Stimulated activated CD8-positive, alpha-beta memory T cell treated with anti-CD3 and anti-CD28 coated beads, Interleukin-4, amount 100 ng/mL, for 1 hour (primary cell): ENCODE measurements at regions not wholly inside any gene's neighbourhood (a gene's known extent, or its start where the extent isn't known, plus 50 kb on each side); places are given as distances from the start of the nearest gene placed in this dataset.

ENCODE experiments used
- DNase-seq, 2 donors: peaks; one replicate each; pipeline ENCODE4 v3.0.0-alpha.2; 2020; ENCODE audit warnings: low read depth in 2 of 2, low spot score in 1 of 2

- DNase-seq = no peak
Observed at GRCh38 chr21:28256420-28256831, 736.3 kb downstream of the LTN1 start.

GRCh38 chr21:28253961-28254360 lies 738.7 kb downstream of the LTN1 start:
- no peak for DNase-seq

GRCh38 chr21:28253338-28253737 lies 739.3 kb downstream of the LTN1 start:
- no peak for DNase-seq

- no peak for DNase-seq
Observed at GRCh38 chr21:28252928-28253327, 739.7 kb downstream of the LTN1 start.

- no peak for DNase-seq
Observed at GRCh38 chr21:28250946-28251345, 741.7 kb downstream of the LTN1 start.

- no peak for DNase-seq
Observed at GRCh38 chr21:28247454-28248020, 745.1 kb downstream of the LTN1 start.

GRCh38 chr21:28240586-28240985 lies 752.1 kb downstream of the LTN1 start:
- DNase-seq = no peak

GRCh38 chr21:28239340-28239739 lies 753.3 kb downstream of the LTN1 start:
- DNase-seq = no peak

- DNase-seq = no peak
Observed at GRCh38 chr21:28237661-28238060, 755.0 kb downstream of the LTN1 start.

GRCh38 chr21:28235169-28235895 lies 757.3 kb downstream of the LTN1 start:
- DNase-seq = no peak

GRCh38 chr21:28234326-28234725 lies 758.4 kb downstream of the LTN1 start:
- no peak for DNase-seq

GRCh38 chr21:28233536-28234220 lies 759.0 kb downstream of the LTN1 start:
- DNase-seq = no peak

GRCh38 chr21:28230559-28230958 lies 762.1 kb downstream of the LTN1 start:
- DNase-seq = no peak

GRCh38 chr21:28229814-28230213 lies 762.9 kb downstream of the LTN1 start:
- no peak for DNase-seq

- no peak for DNase-seq
Observed at GRCh38 chr21:28228636-28228995, 764.1 kb downstream of the LTN1 start.

- DNase-seq = no peak
Observed at GRCh38 chr21:28227881-28228635, 764.6 kb downstream of the LTN1 start.

GRCh38 chr21:28226563-28226962 lies 766.1 kb downstream of the LTN1 start:
- no peak for DNase-seq

GRCh38 chr21:28224191-28224726 lies 768.4 kb downstream of the LTN1 start:
- DNase-seq = no peak

- no peak for DNase-seq
Observed at GRCh38 chr21:28221984-28222383, 770.7 kb downstream of the LTN1 start.

GRCh38 chr21:28220680-28221079 lies 772.0 kb downstream of the LTN1 start:
- no peak for DNase-seq

- no peak for DNase-seq
Observed at GRCh38 chr21:28216976-28217523, 775.6 kb downstream of the LTN1 start.
